ENCODE measurements at regions not wholly inside any gene's neighbourhood (a gene's known extent, or its start where the extent isn't known, plus 50 kb on each side); places are given as distances from the start of the nearest gene placed in this dataset.

DNA sequence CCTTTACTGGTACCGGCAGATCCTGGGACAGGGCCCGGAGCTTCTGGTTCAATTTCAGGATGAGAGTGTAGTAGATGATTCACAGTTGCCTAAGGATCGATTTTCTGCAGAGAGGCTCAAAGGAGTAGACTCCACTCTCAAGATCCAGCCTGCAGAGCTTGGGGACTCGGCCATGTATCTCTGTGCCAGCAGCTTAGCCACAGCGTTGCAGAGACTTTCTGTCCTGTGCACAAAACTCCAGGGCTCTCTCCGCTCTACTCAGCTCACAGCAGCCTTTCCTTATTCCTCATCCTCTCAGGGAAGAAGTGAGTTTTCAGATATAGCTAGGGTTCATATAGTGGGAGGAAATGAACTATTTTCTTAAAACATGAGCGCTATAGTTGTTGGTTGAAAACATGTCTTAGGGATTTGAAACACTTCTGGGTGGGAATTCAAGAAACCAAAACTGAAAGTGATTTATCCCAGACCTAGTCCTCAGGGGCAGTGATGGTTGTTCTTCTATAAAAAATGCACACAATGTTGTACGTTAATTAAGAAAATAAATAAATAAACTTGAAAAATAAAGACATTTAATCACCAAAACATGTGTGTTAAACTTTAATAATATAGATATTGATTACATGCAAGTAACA is 150.2 kb upstream of the PRSS58 start:
- TF ChIP-seq, protein P1, sequence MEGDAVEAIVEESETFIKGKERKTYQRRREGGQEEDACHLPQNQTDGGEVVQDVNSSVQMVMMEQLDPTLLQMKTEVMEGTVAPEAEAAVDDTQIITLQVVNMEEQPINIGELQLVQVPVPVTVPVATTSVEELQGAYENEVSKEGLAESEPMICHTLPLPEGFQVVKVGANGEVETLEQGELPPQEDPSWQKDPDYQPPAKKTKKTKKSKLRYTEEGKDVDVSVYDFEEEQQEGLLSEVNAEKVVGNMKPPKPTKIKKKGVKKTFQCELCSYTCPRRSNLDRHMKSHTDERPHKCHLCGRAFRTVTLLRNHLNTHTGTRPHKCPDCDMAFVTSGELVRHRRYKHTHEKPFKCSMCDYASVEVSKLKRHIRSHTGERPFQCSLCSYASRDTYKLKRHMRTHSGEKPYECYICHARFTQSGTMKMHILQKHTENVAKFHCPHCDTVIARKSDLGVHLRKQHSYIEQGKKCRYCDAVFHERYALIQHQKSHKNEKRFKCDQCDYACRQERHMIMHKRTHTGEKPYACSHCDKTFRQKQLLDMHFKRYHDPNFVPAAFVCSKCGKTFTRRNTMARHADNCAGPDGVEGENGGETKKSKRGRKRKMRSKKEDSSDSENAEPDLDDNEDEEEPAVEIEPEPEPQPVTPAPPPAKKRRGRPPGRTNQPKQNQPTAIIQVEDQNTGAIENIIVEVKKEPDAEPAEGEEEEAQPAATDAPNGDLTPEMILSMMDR (IDR thresholded peaks at IDR 0.05) = no peak
- no peak for TF ChIP-seq POLR2A (IDR thresholded peaks at IDR 0.05)

Measured in vagina (tissue), 2 donors.